NCI-H2171 treated with DMSO at 0.1 percent for 48 hours (cell line): ENCODE measurements at regions not wholly inside any gene's neighbourhood (a gene's known extent, or its start where the extent isn't known, plus 50 kb on each side); places are given as distances from the start of the nearest gene placed in this dataset.
"Not testable (repeated sequence)": the region's sequence is repeated elsewhere in the genome, so short reads cannot be mapped to it uniquely, and the experiment has no call there.

Experiments used
- DNase-seq: peaks from one replicate; lab custom pipeline; 2025; lab: John Stamatoyannopoulos, UW

DNA sequence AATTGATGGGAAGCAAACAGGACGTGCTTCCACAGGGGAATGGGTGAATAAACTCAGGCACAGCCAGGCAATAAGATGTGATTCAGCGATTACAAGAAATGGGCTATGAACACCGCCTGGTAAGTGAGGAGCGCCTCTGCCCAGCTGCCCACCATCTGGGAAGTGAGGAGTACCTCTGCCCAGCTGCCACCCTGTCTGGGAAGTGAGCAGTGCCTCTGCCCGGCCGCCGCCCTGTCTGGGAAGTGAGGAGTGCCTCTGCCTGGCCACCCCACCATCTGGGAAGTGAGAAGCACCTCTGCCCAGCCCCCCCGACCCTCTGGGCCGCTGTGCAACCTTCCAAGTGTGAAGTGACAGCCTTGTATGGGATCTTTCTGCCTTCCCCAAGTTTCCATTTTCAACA, 73.2 kb upstream of the PRR5 start:
- peak; percentile 31 for DNase-seq

DNA sequence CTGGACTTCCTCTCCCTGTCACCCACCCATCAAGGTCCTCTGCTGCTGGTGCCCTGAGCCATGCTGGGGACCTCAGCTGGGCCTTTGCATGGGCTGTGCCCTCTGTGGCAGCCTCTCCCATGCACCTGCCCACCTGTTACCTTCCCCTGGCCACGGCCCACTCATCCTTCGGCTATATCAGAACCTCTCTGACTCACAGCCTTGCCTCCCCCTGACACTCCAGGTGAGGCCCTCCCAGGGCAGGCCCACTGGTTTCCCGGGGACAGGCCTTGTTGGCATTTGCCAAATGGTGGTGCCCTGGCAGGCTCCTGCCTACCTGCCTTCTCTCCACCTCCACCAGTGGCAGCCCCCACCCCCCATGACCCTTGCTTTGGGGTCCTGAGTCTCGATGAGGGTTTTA, 73.7 kb upstream of the PRR5 start:
- DNase-seq, result no peak

DNA sequence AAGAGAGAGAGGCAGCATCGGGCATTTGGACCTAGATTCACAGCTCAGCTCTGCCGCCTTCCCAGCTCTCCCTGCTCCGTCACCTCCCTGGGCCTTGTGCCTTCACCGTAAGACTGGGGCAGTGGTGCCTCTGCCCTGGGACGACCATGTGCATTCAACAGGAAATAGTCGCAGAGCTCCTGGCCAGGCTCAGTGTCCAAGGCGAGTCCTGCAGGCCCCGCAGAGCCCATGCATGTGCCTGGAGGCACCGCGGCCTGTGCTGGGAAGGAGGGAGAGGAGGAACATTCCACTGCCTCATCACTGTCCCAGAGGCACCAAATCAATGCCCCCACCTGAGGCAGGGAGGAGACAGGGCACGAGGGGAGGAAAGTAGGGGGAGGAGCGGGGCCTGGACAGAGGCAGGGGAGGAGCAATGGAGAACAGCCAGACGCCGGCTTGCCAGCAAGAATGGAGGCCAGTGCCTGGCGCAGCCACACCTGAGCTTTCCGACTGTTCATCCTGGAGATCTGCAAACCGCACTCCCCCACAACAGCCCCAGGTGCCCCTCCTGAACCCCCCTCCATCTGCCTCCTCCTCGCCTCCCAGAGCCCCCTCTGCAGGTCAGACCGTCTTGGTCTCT, 74.4 kb upstream of the PRR5 start:
- DNase-seq, result no peak

DNA sequence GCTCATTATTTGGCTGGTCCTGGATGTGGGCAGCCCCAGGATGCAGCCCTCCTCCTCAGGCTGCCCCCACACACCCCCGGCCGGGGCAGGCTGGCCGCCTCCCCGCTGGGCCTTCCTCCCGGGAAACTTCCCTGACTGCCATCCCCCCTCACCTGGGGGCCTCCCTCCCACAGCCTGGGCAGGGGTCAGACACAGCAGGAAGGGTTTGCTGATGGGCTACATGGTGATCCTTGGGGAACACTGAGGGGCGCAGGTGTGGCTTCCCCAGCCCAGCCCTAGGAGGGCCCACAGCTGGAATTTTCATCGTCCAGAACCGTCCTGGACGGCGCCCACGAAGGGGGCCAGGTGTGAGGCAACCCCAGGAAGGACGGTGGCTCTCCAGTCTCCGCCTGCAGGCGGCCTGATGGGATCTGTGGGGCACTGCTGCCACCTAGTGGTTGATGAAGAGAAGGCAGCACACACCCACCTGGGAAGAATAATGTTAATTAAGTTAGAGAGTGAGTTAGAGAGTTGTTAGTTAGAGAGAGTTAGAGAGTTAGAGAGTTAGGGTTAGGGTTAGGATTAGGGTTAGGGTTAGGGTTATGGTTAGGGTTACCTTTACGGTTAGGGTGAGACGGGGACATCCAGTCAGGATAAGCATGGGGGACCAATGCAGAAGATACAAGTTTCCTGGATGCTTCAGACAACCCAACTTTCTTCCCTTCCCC, 75.9 kb upstream of the PRR5 start:
- peak; percentile 66 for DNase-seq

DNA sequence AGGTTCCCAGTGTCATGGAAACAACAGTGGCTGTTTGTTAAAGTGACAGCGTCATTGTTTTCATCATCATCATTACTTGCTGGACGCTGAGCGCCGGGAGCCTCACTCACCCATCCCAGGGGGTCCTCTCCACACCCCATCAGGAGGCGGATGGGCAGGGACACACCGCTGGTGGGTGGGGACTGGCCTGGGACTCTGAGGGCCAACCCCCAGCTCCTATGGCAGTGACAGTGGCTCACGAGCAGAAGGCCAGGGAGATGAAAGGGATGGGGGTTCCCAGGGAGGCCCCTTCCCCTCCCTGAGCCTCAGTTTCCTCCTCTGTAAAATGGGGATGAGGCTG, 76.6 kb upstream of the PRR5 start:
- no peak for DNase-seq

DNA sequence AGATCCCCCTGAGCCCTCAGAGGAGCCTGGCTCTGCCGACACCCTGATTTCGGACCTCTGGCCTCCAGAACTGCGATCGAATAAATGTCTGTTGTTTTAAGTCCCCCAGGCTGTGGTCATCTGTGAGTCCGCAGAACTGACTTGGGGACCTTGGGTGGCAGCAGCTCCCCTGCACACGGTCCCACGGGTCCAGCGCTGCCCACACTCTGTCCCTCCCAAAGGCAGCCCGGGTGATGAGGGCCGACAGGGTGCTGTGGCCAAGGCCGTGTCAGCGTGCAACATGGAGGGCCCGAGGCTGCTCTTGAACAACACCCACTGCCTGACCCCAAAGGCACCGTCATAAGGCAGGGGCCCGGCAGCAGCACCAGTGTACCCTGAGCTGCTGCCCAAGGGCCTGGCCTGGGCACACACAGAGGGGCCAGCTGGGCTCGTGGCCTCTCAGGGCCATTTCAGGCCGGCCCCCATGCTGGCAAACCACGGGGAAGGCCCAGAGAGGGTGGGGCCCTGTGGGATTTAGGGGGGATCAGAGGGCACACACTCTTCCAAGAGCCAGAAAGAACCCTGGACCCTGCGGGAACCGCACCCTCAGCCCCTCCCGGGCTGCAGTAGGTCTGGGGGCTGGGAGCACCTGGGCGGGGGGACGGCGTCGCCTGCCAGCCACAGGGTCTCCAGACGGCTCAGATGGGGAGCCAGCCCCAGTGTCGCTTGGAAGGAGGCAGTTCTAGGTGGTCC, 77.1 kb upstream of the PRR5 start:
- DNase-seq, result no peak

DNA sequence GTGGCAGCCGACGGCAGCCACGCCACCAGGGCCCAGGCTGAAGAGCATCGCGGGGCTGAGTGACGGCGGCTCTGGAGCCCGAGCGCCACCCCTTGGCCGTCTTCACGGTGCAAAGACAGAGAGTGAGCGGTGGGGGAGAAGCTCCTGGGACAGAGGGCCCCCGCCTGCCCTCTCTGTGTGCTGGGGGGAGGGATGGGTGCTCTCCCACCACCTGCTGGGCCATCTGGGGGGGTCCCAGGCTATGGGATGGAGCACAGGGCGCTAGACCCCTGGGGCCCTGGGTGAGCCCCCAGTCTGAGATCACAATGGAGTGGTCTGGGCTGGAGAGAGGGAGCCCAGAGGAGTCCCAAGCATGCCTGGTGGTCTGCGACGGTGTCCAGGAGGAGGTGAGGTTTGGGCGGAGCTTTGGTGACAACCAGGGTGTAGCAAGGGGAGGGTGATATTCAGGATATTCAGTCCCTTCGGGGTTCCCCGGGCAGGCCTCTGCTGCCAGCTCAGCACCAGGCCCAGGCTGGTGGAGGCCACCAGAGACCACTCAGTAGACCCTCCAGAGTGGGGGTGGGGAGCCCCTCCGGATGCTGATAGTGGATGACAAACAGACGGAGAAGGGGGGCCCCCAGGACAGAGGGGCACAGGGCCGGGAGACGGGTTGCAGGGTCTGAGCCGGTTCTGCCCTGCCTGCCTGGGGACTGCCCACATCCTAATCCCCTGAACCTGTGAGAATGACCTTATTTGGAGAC, 78.1 kb upstream of the PRR5 start:
- peak; percentile 10 for DNase-seq

DNA sequence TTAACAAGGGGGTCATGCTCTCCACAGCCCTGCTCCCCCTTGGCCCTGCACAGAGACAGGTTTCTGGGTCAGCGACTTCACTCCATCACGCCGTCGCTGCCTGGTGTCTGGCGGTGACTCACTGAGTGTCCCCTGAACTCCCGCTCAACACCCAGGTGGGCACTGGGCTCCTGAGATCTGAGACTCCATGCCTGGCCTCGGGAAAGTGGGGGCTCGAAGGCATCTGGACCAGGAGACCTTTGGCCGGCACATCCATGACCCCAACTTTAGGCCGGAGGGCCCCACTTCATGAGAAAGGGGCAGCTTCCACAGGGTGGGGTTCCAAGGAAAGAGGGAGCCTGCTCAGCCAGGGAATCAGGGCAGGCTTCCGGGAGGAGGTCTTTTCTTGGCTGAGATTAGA, 79.3 kb upstream of the PRR5 start:
- DNase-seq, result no peak

DNA sequence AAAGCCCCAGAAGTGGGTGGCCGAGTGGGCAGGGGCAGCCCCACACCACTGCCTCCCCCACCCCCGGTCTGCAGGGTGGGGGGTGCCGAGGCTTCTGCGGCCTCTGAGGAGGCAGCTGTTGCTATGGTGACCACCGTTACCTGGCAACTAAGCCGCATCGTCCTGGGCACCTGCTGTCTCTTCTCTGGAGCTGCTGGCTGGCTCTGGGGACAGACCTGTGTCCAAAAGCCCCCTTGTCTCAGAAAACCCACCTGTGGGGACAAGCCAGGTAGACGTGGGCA, 79.9 kb upstream of the PRR5 start:
- DNase-seq, result peak; percentile 69

DNA sequence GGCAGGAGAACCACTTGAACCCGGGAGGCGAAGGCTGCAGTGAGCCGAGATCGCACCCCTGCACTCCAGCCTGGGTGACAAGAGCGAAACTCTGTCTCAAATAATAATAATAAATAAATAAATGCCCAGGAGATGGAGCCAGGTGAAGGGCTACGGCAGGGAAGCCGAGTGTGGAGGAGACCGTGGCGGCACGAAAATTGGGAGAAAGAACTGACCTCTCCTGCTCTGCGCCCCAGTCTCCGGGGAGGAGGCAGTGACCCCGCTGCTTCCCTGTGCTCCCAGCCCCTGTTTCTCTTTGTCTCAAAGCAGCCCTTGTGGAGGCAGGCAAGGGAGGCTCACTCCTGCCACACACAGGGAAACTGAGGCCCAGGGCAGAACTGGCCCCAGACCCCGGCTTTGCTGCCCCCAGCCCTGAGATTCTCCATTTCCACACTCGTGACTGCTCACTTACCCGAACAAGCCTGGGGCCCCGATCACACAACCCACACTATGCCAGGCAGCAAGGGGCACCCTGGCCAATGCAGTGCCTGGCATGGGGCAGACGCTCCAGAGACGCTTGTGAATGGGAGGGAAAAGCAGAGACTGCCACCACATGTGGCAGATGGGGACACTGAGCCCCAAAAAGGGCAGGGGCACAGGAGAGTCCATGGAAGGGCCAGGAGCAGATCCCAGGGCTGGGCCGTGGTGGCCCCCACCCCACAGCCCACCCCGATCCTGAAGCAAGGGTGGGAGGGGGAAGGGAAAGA, 80.4 kb upstream of the PRR5 start:
- no peak for DNase-seq

DNA sequence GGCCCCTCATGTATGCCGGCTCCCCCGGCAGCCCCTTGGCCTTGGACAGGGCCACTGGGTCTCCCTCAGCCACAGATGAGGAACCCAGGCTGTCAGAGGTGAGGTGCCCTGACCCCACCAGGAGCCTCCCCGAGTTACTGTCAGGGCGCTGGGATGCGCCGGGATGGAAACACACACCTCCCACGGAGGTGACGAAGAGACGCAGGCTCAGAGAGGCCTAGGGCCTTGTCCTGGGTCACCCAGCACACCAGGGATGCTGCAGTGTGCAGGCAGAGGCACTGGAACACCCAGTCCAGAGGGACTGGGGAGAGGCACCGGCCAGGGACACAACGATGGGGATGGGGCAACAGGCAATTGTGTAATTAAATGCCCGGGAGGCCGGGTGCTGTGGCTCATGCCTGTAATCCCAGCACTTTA, 81.2 kb upstream of the PRR5 start:
- DNase-seq, result no peak

DNA sequence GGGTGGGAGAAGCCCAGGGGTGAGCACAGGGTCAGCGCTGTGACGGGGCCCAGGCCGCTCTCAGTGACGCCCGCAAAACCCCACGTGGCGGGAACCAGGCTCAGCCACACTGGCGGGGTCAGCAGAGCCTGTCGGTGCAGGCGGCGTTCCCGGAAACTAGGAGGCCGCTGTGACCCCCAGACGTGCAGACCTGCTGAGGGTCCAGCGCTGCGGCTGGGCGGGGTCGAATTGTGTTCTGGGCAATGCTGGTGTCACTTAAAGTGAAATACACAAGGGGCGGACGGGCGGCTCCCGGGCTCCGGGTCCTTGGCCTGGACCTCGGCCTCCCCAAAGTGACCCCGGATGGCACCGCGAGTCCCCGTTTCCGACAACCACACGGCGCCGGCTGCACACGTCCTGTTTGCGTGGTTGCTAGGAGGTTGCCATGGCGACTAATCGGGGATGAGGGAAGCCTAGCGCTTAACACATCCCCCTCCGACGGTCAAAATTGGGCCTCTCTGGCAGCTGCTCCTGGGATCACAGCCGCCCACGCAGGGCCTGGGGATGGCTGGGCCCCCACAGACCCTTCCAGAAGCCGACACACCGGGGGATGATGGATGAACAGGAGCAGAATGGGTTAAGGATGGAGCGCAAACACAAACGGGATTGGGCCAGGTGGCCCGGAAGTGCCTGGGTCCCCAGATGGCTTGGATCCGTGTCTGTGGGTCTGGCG, 81.7 kb upstream of the PRR5 start:
- peak; percentile 86 for DNase-seq

DNA sequence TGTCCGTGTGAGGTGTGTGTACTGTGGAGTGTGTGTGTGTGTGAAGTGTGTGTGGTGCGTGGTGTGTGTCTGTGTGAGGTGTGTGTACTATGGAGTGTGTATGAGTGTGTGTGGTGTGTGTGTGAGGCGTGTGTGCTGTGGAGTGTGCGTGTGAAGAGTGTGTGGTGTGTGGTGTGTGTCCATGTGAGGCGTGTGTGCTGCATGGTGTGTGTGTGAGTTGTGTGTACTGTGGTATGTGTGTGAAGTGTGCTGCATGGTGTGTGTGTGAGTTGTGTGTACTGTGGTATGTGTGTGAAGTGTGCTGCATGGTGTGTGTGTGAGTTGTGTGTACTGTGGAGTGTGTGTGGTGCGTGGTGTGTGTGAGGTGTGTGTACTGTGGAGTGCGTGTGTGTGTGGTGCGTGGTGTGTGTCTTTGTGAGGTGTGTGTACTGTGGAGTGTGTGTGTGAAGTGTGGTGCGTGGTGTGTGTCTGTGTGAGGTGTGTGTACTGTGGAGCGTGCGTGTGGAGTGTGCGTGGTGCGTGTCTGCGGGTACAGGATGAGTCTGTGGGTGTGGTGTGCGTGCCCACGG, 82.4 kb upstream of the PRR5 start:
- not testable (repeated sequence) for DNase-seq

DNA sequence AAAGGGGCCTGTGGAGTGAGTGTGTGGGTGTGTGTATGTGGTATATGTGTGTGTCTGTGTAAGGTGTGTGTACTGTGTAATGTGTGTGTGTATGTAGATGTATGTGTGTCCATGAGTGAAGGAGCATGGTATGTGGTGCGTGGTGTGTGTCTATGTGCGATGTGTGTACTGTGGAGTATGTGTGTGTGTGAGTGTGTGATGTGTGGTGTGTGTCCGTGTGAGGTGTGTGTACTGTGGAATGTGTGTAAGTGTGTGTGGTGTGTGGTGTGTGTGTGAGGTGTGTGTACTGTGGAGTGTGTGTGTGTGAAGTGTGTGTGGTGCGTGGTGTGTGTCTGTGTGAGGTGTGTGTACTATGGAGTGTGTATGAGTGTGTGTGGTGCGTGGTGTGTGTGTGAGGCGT, 83.1 kb upstream of the PRR5 start:
- DNase-seq, result not testable (repeated sequence)

DNA sequence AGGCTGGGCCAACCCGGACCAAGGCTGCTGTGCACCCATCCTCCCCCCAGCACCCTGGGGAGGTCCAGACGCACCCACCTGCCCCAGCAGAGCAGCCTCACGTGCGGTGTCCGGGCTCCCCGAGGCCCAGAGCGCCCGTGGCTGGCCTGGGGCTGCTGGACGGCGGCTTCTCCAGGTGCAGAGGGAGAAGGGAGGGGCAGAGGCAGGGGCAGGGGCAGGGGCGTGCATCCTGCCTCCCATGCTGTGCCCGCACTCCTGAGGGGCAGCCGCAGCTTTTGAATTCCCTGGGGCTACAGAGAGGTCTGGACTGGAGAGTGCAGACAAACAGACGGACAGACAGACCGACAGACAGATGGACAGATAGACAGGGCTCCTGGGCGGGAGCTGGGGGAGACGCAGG, 83.6 kb upstream of the PRR5 start:
- no peak for DNase-seq

DNA sequence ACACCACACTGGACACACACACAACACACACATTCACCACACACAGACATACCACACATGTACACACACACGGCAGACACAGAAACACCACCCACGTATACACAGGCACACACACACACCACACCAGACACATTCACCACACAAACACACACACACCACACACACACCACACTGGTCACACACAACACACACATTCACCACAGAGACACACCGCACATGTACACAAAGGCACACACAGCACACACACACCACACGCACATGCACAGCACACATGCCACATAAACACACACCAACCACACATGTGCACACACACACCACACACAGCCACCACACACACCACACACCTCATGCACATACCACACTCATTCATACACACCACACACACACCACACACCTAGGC, 84.2 kb upstream of the PRR5 start:
- no peak for DNase-seq

DNA sequence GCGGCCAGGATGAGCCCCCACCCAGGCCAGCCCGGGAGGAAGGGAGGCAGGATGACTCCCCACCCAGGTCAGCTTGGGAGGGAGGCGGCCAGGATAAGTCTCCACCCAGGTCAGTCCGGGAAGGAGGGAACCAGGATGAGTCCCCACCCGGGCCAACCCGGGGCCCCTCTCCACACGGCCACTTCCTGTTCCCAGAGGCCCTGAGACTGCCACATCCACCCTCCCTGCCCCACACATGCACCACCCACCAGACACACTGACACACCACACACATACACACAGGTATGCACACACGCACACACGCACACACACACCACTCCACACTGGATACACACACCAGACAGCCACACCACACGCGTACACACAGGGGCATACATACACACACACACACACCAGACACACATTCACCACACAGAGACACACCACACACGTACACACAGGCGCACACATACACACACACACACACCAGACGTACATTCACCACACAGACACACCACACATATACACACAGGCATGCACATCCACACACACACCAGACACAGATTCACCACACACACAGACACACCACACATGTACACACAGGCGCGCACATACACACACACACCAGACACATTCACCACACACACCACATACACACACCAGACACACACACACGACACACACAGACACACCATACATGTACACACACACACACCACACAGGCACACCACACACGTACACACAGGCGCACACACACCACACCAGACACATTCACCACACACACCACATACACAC, 84.9 kb upstream of the PRR5 start:
- no peak for DNase-seq

DNA sequence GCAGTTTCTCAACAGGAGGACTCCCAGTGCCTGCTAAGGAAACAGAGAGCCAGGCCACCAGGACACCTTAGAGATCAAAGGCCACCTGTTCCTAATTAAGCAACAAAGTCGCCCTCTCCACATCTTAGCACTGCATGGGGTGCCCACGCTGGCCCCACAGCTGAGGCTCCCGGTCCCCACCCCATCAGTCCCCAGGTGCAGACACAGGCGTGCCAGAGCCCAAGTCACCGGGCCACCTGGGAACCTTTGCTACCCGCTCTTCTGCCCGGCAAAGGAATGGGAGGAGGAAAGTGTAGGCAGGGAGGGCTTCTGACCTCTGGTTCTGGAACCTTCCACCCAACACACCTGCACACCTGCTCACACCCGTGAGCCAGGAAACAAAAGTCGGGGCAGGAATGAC, 85.5 kb upstream of the PRR5 start:
- DNase-seq, result no peak

DNA sequence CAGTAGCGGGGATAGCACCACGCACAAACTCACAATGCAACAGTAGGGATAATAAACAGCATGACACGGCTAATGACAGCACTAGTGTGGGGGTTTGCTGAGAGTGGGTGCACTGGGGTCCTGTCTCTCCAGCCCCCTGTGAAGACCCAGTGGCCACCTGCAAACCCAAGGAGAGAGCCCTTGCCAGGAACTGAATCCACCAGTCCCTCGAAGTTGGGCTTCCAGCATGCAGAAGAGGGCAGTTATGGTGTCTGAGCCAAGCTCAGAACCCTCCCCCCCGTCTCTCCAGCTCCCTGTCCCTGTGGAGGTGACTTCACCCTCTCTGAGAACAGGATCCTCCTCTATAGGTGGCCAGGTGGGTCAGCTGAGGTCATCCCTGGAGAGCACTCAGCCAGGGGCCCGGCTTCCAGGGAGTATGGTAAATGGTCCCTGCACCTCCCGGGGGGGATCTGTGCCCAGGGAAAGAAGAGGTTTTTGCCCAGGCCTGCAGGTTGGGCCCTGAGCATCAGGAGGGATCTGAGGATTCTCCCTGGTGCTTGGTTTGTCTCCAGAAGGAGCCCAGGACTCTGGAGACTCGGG, 86.3 kb upstream of the PRR5 start:
- no peak for DNase-seq

DNA sequence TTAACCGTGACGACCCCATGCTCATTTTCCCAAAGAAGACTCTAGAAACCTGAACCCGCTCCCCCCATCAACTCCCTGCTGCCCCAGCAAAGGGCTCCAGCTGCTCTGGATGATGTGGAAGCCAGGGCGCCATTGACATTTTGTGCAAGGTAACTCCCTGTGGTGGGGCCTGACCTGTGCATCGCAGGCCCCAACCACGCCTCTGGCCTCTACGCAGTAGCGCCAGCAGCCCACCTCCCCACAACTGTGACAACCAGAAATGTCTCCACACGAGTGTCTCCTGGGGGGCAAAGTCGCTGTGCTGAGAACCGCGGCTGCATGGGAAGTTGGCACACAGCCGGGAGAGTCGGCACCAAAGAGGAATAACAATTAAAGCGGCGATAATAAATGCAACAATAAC, 86.9 kb upstream of the PRR5 start:
- no peak for DNase-seq
